Pulmonary artery endothelial cell (primary cell): ENCODE measurements at regions not wholly inside any gene's neighbourhood (a gene's known extent, or its start where the extent isn't known, plus 50 kb on each side); places are given as distances from the start of the nearest gene placed in this dataset.
"Not testable (repeated sequence)": the region's sequence is repeated elsewhere in the genome, so short reads cannot be mapped to it uniquely, and the experiment has no call there.

Experiments
- DNase-seq: peaks from one replicate; pipeline ENCODE4 v3.0.0-alpha.2; 2011; ENCODE audit warnings: low read depth, low spot score

GRCh38 chr10:124245806-124246440 lies 152.5 kb upstream of the CHST15 start:
- no peak for DNase-seq

- DNase-seq, result no peak
Observed at GRCh38 chr10:124245191-124245590, 151.8 kb upstream of the CHST15 start.

- DNase-seq, result no peak
Observed at GRCh38 chr10:124244256-124244877, 151.0 kb upstream of the CHST15 start.

- DNase-seq, result no peak
Observed at GRCh38 chr10:124243702-124244121, 150.3 kb upstream of the CHST15 start.

- DNase-seq, result no peak
Observed at GRCh38 chr10:124242791-124243190, 149.4 kb upstream of the CHST15 start.

GRCh38 chr10:124242365-124242764 lies 149.0 kb upstream of the CHST15 start:
- DNase-seq, result no peak

- not testable (repeated sequence) for DNase-seq
Observed at GRCh38 chr10:124241510-124241909, 148.1 kb upstream of the CHST15 start.

GRCh38 chr10:124240839-124241291 lies 147.5 kb upstream of the CHST15 start:
- DNase-seq, result no peak

GRCh38 chr10:124239696-124240095 lies 146.3 kb upstream of the CHST15 start:
- no peak for DNase-seq

- DNase-seq, result no peak
Observed at GRCh38 chr10:124239134-124239533, 145.7 kb upstream of the CHST15 start.

- DNase-seq, result no peak
Observed at GRCh38 chr10:124238367-124238766, 145.0 kb upstream of the CHST15 start.

- DNase-seq, result no peak
Observed at GRCh38 chr10:124237282-124237961, 144.0 kb upstream of the CHST15 start.

GRCh38 chr10:124236816-124237215 lies 143.4 kb upstream of the CHST15 start:
- no peak for DNase-seq

- no peak for DNase-seq
Observed at GRCh38 chr10:124236136-124236535, 142.7 kb upstream of the CHST15 start.

- no peak for DNase-seq
Observed at GRCh38 chr10:124235232-124235631, 141.8 kb upstream of the CHST15 start.

GRCh38 chr10:124233546-124234138 lies 140.2 kb upstream of the CHST15 start:
- DNase-seq, result no peak

- no peak for DNase-seq
Observed at GRCh38 chr10:124232686-124233545, 139.5 kb upstream of the CHST15 start.

GRCh38 chr10:124231168-124232155 lies 138.1 kb upstream of the CHST15 start:
- no peak for DNase-seq

GRCh38 chr10:124230635-124231167 lies 137.3 kb upstream of the CHST15 start:
- DNase-seq, result no peak
